ENCODE measurements at regions not wholly inside any gene's neighbourhood (a gene's known extent, or its start where the extent isn't known, plus 50 kb on each side); places are given as distances from the start of the nearest gene placed in this dataset.
A peak's percentile ranks its signal among the peaks of the same experiment; 100 is the strongest.
"Not testable (repeated sequence)": the region's sequence is repeated elsewhere in the genome, so short reads cannot be mapped to it uniquely, and the experiment has no call there.

DNA sequence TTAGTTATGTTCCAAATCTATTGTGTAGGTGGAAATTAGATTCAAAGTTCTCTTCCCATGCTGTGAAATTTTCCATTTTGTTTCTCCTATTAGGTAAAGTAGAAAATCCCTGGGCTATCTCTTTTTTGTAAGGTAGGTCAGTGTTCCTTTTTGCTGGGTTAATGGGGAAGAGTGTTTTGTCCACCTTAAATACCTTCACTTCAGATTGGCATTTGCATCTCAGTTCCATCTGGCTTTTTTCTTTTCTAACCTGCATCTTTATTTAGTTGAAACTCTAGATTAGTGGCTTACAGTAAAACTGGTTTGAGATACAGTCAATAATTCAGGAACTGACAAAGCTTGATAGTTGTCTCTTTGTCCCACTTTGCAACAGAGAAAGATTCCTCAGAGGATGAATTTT is 1115.8 kb downstream of the PDHA2 start:
- DNase-seq (ENCODE audit: low read depth) = no peak

DNA sequence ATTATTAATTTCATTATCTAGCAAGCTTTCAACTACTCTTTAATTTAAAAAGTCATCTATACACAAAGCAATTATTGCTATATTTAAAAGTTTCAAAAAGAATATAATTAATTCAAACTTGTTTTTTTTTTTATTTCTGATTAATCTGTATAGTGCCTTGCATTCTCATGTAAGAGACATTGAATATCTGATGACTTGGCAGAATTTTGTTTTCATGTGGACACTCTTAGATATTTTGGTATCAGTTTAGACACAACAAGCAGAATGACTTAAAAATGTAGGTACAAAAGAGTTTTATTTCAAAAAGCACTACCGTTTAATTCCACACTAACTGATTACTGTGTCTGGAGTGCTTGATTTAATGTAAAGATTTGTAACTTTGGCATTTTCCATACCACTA is 1129.6 kb downstream of the PDHA2 start:
- DNase-seq (ENCODE audit: low read depth) = no peak

DNA sequence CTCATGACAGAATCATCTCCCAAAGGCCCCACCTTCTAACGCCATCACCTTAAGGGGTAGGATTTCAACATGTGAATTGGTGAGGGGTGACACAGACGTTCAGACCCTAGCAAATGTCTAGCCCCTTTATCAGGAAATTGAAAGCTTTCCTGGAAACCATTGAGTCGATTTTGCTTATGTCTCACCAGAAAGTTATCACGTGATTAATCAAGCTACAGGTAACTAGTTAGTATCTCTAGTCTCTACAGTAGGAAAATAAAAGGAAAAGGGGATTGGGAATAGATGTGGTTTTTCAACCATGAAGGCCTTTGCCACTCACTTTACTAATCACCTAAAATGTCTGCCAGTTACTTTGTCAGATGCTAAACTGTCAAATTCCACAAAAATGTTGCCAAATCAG is 1133.0 kb downstream of the PDHA2 start:
- DNase-seq (ENCODE audit: low read depth) = no peak

DNA sequence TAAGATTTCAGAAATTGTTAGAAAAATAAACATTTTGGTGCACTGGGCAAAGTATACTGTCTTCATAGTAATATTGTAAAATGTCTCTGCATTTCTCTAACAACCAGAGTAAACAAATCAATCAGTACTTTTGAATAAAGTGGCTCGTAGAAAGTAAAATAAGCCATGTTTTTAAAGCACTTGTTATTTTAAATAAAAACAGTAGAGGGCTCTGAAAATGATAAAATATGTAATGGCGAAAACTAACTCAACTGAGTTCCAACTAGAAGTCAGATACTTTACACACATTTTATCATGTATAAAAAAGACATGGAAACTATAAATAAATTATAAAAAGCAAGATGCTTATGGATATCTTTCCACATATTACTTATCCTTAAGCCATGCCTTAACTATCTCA is 1134.4 kb downstream of the PDHA2 start:
- no peak for DNase-seq (ENCODE audit: low read depth)

DNA sequence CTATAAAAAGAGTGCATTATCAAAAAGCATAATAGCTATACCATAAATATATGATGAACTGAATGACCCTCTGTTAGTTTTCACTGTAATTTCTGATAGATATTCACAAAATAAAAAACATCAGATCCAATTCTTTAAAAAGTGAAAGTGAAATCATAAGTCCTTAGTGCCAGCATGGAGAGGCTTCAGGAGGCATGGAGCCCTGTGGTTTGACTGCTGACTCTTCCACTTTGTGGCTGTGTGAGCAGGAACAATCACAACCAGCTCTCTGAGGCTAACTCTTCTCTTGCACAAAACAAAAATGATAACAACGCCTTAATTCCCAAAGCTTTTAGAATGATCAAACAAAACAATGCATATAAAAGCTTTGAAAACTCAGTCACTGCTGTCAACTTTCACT is 1143.9 kb downstream of the PDHA2 start:
- peak; percentile 1 for DNase-seq (ENCODE audit: low read depth)

DNA sequence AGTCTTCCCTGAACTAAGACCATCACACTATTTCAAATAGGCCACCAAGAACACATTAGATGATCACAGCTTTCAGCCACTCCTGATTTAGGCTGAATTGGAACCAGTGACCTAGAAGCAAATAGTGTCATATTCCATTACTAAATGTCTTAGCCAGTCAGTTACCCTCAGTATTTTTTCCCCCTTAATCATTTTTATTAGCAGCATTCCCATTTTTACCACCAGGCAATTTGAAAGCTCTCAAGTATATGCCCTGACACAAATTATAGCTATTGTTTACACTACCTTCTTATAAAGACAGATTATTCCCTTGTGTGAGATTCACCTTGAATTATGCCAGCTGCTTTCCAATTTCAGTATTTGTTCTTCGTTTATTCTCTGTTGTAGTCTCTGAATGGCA is 1146.9 kb downstream of the PDHA2 start:
- DNase-seq (ENCODE audit: low read depth) = no peak

DNA sequence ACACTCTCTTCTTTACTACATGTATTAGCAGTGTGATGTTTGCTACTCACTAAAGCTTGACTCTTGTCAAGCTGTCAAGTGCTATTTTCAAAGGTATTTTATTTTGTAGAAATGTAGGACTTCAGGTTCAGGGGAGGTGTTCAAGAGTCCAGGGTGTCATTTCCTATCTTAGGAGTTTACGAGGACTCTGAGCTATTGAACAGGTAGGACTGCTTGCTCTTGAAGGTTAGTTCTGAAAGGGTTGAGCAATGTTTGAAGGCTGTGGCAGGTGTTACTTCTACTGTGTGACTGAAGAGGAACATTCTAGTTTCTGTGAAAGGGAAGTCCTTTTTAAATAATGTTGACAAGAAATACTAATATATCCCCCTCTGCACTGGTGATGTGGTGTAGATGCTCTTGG is 1151.2 kb downstream of the PDHA2 start:
- DNase-seq (ENCODE audit: low read depth) = no peak

DNA sequence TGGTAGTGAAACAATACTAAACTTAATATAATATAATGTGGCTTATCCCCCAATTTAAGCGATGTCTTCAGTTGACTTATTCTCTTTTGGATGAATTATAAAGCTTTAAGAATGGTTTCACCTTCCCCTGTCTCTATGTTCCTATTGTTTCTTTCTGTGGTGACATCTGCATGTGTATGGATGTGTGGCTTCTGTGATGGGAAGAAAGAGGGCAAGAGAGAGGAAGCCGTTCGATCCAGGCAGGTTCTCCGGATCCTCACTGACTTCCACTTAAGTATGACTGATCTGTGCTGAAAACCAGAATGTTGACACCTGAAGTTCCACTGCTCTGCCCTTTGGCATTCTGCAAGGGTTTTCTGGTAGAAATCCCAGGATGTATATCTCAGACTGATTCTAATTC is 1150.8 kb downstream of the STPG2 start:
- DNase-seq (ENCODE audit: low read depth) = no peak

DNA sequence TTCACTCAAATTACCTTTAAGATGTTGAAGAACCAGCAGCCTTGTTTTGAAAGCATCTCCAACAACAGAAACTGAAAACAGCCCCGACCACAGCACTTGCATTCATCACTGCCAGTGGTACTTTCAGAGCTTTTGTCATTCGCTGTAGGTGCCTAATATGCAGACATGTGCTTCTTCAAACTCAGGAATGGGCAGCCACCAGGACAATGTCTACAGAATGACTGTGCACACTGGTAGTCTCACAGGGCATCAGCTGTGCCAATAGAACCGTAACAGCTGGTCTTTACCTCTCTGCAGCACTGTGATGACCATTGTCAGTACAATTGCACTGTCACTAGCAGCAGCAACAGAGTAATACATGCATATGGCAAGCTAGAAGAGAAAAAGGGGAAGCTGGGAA is 1149.7 kb downstream of the STPG2 start:
- no peak for DNase-seq (ENCODE audit: low read depth)

DNA sequence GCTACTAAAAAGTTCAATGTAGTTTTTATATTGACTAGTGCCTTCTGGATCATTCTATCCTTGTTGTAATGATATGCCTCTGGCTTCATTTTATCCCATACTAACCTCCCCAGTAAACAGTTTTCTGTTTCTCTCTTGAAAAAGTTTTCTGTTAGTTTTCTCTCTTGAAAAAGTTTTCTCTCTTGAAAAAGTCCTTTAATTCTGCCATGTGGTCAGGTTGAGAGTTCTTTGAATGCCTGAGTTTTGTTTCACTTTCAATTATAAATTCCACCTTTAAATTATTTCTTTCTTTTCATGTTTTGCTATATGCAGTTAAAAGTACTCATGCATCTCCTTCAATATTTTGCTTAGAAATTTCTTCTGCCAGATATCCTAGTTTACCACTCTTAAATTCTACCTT is 1139.6 kb downstream of the STPG2 start:
- no peak for DNase-seq (ENCODE audit: low read depth)

DNA sequence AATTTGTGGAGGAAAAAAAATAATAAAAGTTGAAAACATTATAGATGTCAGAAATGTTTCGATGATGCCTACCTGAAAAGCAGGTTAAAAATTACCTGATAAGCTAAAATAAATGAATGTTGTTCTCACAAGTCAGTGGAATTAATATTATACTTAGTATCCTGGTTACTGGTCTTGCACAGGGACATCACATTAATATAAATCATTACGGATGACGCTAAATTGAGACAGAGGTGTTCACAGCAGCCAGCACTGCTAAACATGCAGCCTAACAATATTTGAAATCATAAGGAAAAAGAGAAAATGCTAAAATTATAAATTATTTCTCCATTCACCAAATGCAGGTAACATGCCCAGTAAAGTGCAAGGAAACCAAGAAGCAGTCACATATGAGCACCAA is 1130.0 kb downstream of the STPG2 start:
- DNase-seq (ENCODE audit: low read depth) = no peak

DNA sequence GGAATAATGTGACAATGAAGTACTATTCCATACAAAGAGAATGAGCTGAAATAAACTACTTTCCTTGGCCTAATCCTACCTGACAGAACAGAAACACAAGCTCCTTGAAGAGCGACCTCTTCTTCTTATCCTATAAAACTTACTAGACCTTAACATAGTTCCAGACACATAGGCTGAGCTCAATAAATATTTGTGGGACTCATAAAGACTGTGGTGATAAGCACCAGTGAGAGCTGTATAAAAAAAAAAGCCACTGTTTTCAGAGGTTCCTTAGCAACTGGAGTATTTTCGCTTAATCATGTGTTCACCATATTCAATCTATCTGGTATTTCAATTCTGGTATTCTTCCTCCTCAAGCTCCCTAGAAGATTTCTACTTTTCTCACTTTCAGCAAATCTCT is 1129.6 kb downstream of the STPG2 start:
- DNase-seq (ENCODE audit: low read depth) = no peak

DNA sequence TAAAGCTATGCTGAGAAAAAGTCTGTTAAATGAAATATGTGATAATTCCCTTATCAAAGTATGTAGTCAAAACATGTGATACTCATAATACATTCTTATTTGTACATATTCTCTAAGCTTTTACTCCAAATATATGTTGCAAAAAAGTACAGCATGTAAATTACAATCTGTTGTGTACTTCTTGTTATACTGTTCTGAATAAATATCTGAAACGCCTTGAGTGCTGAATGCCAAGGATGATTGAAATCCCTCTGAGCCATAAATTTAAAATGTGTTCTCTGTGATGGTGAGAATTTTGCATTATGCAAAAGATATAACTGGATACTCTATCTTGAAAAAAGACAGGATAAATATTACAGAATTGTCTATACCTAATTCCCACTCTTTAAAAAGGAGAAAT is 1128.0 kb downstream of the STPG2 start:
- no peak for DNase-seq (ENCODE audit: low read depth)

DNA sequence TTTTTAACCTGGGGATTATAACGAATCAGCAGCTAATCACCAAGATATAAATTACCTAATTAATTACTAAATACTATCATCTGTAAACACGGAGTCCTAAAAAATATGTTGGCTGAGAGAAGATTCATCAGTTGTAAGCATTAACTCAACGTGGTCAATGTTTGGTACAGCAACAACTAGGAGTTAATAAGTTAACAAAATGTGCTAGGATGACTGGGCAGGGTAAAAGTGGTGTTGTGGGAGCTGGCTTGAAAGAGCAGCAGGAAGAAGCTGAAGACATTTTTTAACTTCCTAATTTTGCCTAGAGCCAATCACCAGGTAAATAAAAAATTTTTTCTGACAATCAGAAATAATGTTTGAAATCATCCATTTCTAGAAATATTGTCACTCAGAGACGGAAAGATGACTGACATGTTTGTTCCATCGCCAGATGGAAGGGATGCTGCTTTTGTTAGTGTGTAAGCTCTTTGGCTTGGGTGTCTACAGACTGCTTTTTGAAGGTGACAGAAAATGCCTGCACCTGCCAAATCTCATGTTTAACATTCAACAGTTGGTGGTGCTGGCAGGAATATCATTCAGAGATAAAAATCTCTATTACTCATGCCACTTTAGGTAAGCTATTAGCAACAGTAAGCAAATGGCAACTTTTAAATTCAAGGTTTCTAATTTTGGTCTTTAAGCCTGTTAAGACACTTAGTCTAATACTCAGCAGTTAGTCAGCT is 1126.9 kb downstream of the STPG2 start:
- no peak for DNase-seq (ENCODE audit: low read depth)

DNA sequence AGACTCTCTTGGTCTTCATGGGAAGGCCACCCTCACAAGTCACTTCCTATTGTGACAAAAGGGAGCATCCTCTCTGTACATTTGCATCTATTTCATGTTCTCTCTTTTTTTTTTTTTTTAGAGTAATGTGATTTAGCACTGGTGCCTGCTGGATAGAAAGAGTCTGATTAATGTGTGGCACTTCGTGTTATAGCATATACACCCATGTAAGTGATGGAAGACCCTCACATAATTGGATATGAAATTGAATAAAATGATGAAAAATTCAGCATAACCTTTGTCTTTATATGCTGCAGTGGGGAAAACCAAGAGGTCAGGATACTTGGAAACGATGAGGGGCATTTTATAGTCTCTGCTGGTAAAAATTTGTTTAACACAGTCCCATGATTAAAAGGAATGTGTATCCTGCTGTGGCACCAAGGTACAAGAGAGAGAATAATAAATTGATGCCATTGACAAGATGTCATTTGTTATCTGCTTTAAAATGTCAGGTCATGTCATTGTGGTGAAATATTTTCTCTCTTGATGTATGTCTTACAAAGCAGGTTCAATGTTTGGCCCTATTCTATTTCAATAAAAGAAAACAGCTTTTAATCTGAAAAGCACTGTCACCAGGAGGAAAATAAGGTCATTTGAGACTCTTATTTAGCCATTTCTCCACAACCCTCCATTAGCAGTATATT is 1115.4 kb downstream of the STPG2 start:
- no peak for DNase-seq (ENCODE audit: low read depth)

DNA sequence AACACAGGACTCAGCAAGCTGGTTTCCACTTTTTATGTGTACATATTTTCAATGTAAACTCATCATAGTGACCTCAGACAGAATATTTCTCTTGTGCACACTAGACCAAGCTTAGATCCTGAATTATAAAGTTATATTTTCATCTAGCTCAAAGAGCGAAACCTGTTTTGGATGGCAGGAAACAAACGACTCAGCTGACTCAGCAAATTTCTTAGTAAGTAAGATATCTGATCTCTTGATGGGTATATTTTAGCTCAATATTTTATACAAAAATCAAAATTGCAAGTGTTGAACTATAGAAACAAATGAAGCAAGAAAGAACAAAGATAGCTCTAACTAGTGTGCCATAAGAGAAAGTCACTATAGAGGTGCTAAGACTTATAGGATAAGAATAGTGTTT is 1114.5 kb downstream of the STPG2 start:
- no peak for DNase-seq (ENCODE audit: low read depth)

DNA sequence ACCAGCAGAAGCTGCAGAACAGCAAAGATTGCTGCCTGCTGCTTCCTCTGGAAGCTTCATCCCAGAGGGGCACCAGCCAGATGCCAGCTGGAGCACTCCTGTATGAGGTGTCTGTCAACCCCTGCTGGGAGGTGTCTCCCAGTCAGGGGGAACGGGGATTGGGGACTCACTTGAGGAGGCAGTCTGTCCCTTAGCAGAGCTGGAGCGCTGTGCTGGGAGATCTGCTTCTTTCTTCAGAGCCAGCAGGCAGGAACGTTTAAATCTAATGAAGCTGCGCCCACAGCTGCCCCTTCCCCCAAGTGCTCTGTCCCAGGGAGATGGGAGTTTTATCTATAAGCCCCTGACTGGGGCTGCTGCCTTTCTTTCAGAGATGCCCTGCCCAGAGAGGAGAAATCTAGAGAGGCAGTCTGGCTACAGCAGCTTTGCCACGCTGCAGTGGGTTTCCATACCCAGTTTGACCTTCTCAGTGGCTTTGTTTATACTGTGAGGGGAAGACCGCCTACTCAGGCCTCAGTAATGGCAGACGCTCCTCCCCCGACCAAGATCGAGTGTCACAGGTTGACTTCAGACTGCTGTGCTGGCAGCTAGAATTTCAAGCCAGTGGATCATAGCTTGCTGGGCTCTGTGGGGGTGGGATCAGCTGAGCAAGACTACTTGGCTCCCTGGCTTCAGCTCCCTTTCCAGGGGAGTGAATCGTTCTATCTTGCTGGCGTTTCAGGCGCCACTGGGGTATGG is 1105.7 kb downstream of the STPG2 start:
- DNase-seq (ENCODE audit: low read depth) = not testable (repeated sequence)

DNA sequence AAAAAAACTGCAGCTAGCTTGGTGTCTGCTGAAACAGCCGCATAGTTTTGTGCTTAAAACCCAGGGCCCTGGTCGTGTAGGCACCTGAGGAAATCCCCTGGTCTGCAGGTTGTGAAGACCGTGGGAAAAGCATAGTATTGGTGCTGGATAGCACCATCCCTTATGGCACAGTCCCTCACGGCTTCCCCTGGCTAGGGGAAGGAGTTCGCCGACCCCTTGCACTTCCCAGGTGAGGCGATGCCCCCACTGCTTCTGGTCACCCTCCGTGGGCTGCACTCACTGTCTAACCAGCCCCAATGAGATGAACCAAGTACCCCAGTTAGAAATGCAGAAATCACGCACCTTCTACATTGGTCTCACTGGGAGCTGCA is 1105.1 kb downstream of the STPG2 start:
- DNase-seq (ENCODE audit: low read depth) = no peak

DNA sequence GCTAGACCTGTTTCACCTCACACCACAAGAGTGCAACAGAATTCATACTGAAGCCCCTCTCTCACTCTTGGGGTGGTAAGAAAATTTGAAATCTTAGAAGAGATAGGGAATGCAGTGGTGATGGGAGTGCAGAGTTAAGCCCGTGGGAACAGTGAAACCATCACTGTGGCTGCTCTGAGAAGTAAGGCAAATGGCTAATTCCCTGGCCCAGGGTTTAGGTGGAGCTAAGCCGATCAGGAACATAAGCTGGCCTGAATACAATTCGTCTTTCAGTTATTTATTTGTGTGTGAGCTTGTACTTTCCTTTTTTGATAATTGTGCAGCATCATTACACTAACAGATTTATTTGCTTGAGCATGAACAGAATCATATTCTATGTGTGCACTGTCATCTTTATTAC is 1070.6 kb downstream of the STPG2 start:
- no peak for DNase-seq (ENCODE audit: low read depth)

DNA sequence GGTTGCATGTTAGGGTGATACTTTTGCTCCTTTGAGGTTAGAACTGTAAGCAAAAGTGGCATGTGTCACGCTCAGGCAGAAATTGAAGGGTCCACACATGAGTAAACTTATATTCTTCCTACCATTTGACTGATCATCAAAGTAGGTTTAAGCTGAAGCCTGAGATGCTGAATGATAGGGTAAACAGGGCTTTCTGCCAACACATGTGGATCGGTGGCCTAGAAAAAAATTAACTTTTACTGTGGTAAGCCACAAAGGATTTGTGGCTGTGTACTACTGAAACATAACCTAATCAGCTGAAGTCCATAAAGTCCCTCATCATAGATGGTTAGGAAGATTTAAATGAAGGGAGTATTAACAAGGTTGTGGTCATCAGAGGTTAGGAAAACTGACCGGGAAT is 1070.1 kb downstream of the STPG2 start:
- no peak for DNase-seq (ENCODE audit: low read depth)

DNA sequence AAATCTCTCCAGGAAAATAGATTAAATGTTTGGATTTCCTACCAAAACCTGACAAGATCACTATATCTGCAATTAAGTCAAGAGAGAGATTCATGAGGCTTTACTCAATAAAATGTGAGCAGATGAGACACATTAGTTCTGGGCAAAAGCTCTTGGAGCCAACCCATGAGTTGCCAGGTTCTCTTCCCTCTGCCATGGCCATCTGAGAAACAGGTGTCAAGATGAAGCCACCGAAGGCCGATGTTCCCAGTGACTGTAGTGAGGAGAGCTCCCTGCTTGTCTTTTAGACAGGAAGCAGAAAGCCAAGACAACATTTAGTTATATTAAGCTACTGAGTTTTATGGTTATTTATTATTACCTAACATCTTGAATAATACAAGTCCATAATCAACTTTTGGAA is 1068.7 kb downstream of the STPG2 start:
- no peak for DNase-seq (ENCODE audit: low read depth)

DNA sequence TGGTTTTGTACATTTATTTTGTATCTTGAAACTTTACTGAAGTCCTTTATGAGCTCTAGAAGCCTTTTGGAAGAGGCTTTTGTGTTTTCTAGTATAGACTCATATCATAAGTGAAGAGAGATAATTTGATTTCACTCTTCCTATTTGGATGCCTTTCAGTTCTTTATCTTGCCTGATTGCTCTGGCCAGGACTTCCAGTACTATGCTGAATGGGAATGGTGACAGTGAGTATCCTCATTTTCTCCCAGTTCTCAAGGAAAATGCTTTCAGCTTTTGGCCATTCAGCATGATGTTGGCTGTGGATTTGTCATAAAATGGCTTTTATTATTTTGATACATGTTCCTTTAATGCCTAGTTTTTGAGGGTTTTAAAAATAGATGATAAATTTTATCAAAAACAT is 1061.3 kb downstream of the STPG2 start:
- DNase-seq (ENCODE audit: low read depth) = no peak

DNA sequence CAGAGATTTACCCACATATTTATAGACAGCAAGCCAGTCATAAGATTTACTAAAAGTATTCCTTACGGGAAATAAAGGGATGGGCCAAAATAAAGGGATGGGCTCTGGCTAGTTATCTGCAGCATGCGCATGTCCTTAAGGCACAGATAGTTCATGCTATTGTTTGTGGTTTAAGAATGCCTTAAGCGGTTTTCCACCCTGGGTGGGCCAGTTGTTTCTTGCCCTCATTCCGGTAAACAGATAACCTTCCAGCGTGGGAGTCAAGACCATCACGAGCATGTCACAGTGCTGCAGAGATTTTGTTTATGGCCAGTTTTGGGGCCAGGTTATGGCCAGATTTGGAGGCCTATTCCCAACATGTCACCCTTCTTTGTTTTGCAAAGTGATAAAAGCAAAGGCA is 1046.2 kb downstream of the STPG2 start:
- DNase-seq (ENCODE audit: low read depth) = not testable (repeated sequence)

All from RPMI7951 (cell line).